Panc1 (cell line): ENCODE measurements at regions not wholly inside any gene's neighbourhood (a gene's known extent, or its start where the extent isn't known, plus 50 kb on each side); places are given as distances from the start of the nearest gene placed in this dataset.

ENCODE experiments used
- POLR2AphosphoS5 ChIP-seq: IDR thresholded peaks from 2 replicates; pipeline ENCODE4 v1.6.1; 2012; ENCODE audit warnings: mild to moderate bottlenecking, low read depth, low read length, moderate library complexity
- TF ChIP-seq, protein P1 (sequence below): fragments of 450-650 bp; IDR thresholded peaks from 2 replicates; pipeline ENCODE4 v1.5.1; 2017; ENCODE audit warnings: mild to moderate bottlenecking
- TF ChIP-seq, protein P2 (sequence below), 2 experiments: IDR thresholded peaks; 2 replicates each; pipeline ENCODE4 v1.6.1; 2011 to 2012; ENCODE audit warnings: low read depth in 2 of 2, control low read depth in 1 of 2, low read length in 1 of 2, mild to moderate bottlenecking in 1 of 2, moderate library complexity in 1 of 2; ENCODE audit not compliant: insufficient read depth in 1 of 2

DNA sequence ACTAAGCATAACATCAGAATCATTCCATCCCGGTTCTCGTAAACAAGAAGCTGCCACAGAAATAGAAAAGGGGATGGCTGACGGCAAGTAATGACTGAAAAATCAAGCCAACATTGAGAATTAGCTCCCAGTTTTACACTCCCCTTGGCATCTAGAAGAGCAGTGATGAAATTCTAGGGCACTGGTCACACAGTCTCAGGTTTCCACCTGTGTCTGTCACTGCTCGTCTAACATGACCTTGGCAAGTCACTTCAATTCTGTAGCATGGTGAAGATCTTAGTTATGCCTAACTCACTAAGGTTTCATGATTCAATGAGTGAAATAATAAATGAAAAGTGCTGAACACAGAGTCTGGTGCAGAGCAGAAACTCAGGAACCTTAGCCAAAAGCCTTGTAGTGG is 272.3 kb upstream of the ARRDC4 start:
- TF ChIP-seq, protein P1, sequence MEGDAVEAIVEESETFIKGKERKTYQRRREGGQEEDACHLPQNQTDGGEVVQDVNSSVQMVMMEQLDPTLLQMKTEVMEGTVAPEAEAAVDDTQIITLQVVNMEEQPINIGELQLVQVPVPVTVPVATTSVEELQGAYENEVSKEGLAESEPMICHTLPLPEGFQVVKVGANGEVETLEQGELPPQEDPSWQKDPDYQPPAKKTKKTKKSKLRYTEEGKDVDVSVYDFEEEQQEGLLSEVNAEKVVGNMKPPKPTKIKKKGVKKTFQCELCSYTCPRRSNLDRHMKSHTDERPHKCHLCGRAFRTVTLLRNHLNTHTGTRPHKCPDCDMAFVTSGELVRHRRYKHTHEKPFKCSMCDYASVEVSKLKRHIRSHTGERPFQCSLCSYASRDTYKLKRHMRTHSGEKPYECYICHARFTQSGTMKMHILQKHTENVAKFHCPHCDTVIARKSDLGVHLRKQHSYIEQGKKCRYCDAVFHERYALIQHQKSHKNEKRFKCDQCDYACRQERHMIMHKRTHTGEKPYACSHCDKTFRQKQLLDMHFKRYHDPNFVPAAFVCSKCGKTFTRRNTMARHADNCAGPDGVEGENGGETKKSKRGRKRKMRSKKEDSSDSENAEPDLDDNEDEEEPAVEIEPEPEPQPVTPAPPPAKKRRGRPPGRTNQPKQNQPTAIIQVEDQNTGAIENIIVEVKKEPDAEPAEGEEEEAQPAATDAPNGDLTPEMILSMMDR = no peak
- TF ChIP-seq, protein P2, sequence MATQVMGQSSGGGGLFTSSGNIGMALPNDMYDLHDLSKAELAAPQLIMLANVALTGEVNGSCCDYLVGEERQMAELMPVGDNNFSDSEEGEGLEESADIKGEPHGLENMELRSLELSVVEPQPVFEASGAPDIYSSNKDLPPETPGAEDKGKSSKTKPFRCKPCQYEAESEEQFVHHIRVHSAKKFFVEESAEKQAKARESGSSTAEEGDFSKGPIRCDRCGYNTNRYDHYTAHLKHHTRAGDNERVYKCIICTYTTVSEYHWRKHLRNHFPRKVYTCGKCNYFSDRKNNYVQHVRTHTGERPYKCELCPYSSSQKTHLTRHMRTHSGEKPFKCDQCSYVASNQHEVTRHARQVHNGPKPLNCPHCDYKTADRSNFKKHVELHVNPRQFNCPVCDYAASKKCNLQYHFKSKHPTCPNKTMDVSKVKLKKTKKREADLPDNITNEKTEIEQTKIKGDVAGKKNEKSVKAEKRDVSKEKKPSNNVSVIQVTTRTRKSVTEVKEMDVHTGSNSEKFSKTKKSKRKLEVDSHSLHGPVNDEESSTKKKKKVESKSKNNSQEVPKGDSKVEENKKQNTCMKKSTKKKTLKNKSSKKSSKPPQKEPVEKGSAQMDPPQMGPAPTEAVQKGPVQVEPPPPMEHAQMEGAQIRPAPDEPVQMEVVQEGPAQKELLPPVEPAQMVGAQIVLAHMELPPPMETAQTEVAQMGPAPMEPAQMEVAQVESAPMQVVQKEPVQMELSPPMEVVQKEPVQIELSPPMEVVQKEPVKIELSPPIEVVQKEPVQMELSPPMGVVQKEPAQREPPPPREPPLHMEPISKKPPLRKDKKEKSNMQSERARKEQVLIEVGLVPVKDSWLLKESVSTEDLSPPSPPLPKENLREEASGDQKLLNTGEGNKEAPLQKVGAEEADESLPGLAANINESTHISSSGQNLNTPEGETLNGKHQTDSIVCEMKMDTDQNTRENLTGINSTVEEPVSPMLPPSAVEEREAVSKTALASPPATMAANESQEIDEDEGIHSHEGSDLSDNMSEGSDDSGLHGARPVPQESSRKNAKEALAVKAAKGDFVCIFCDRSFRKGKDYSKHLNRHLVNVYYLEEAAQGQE (IDR thresholded peaks at IDR 0.05; ENCODE audit: insufficient read depth in 1 of 2, low read depth in 2 of 2, low read length in 1 of 2) = no peak
- no peak for TF ChIP-seq POLR2AphosphoS5
